HG02943 (cell line): ENCODE measurements at regions not wholly inside any gene's neighbourhood (a gene's known extent, or its start where the extent isn't known, plus 50 kb on each side); places are given as distances from the start of the nearest gene placed in this dataset.

Experiments
- ATAC-seq: cut with Tn5 transposase; IDR thresholded peaks from one replicate; pipeline ENCODE4 v1.9.1; 2021; ENCODE audit warnings: mild to moderate bottlenecking, low read depth, moderate library complexity; ENCODE audit not compliant: unreplicated experiment

DNA sequence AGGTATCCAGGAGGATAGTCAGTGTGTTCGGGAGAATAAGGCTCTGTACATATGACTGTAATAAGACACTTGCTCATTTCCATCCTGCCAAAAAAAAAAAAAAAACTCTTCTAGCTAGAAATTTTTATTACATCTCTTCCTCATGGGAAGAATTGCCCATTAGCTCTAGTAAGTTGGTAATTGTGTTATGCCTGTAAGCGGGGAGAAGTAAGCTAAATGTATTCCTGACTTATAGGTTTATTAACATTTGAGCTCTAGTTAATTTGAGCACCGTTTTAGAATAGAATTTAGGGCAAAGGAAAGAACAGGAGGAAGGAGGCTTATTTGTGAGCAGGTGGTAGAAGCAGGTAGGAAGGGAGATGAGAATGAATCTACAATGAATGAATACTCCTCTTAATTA, 1210.6 kb downstream of the SORCS1 start:
- ATAC-seq: no peak

DNA sequence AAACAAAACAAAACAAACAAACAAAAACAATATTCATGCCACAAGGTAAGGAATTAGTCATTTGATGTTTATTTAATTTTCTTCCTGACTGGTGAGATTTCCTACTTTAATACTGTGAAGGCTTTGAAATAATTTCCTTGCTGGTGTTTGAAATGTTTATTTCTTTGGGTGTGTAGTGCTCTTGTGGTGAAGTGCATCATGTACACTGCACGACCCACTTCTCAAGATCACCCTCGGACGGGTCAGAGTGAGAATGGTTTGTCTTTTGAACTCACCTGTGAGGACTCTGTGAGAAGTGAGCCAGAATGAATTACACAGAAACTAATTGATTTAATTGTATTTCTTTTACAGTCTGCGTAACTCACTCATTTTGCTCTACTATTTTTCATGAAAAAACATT, 1211.5 kb downstream of the SORCS1 start:
- no peak for ATAC-seq

DNA sequence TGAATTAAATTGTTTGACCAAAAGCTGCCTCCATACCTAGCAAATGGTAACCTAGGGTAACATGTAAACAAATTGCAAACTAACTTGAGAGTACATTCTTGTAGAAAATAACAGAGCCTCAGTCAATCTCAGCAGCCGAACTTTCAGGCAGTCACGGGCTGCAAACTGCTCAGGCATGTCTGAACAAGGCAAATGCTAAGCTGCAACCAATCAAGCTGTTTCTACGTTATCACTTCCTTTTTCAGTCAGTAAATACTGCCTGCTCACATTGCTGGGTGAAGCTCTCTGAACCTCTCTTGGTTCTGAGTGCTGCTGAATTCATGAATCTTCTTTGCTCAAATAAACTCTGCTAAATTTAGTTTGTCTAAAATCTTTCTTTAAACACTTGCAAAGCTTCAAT, 1212.4 kb downstream of the SORCS1 start:
- ATAC-seq: peak; percentile 68

DNA sequence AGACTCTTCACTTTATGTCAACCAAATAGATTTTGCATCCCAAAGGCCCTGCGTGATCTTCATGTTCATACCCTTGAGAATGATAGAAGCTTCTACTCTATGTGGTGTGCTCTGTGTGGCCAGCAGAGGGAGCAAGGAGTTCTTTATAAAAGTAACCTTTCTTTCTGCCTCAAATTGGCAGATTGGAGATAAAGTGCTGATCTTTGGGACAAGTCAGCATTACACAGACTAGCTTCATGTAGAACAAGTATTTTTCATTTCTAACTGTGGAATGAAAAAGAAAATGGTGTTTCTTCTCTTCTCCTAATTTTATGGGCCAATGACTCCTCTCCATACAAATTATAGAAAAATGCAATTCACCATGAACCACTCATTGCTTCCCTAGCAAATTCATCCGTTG, 1214.1 kb downstream of the SORCS1 start:
- ATAC-seq: peak; percentile 55

DNA sequence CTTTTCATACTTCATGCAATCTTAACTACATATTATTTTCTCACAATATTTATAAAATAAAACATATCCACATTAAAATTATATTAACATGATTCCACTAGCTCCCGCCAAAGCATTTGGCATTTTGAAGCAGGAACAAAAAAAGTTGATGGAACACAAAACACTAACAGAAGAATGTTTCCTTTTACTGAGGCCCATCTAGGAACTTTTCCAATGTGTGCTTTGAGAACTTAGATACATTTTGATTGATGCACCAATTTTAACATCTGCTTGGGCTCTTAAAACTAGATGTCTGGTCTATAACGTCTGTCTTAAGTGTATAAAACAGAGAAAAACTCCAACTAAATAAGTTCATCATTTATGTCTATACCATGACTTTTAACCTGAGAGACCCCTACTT, 1214.8 kb downstream of the SORCS1 start:
- no peak for ATAC-seq

DNA sequence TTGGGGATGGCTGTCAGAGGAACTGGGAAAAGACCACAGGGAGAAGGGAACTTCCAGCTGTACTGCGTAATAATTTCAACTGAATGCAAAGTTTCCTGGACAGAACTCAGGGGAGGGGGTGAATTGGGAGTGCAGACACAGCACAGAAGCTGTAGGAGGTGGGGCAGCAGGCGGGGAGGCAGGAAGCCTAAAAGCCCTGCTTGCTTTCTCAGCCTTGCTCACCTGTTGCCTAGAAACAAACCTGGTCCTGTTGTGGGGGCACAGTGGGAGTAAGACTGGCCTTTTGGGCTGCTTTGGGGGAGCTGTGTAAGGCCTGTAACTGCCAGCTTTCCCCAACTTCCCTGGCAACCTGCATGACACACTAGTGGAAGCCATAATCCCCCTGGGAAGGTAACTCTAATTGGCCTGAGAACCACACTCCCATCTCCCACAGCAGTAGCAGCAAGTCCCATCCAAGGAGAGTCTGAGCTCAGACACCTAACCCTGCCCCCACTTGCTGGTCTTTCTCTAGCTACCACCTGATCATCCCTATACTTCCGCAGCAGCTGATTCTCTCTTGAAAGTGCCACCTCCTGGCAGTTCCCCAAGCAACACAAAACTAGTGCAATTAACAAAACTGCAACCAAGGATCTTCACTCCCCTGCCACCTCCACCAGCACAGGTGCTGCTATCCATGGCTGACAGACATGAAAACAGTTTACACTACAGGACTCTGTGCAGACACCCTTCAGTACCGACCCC, 1239.3 kb downstream of the SORCS1 start:
- no peak for ATAC-seq

DNA sequence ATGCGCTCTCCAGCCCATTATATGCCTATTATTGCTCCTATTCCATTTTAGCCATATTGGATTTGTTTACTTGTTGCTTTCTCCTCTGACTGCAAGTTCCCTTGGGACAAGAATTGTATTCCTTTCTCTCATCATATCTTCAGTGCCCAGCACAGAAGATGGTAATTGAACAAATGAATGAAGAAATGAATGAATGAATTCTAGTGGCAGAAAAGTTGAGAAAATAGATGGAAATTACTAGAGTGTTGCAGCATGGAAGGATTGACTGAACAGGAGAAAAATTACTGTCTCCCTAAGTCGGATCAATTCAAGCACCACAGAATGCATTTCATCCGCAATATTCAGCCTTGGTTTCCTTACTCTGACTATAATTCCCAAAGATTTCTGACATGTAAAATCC, 1243.2 kb downstream of the SORCS1 start:
- ATAC-seq: no peak

DNA sequence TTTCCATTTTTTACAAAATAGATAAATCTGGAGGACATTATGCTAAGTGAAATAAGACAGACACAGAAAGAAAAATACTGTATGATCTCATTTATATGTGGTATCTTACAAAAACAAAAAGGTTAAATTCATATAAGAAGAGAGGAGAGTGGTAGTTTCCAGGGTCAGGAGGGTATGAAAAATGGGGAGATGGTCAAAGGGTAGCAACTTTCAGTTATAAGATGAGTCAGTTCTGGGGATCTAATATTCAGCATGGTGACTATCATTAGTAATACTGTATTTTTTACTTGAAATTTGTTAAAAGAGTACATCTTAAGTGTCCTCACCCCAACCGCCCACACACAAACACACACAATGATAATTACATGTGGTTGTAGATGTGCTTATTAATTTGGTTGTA, 1250.1 kb downstream of the SORCS1 start:
- no peak for ATAC-seq

DNA sequence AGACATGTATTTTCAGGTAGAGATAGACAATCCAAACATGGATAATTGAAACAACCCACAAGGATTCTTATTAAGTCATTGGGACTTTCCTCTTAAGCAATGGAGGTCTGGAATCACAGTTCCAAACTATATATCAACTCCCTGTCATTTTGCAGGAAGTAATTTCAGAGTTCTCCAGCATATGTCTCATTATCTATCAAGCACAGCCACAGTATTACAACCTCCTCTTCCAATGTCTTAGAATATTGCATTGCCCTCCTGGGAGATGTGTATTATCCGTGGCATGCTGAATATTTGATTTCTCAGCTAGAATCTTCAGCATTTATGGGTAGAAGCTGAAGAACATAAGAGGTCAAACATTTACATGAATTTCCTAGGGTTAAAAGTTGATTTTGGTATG, 1255.8 kb downstream of the SORCS1 start:
- no peak for ATAC-seq

DNA sequence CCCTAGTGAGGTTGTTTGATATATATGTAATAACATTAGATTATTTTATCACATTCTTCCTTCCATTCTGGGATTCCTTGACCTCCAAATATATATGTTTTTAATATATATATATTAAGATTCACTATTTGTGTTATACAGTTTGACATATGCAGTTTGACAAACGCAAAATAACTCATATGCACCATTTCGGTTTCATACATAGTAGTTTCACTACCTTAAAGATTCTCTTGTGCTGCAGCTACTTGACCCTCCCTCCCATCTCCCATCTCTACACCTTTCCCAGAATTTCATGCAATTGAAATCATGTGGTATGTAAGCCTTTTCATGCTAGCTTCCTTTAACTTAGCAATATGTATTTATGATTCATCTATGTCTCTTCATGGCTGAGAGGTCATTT, 1244.4 kb downstream of the SORCS3 start:
- ATAC-seq: no peak

DNA sequence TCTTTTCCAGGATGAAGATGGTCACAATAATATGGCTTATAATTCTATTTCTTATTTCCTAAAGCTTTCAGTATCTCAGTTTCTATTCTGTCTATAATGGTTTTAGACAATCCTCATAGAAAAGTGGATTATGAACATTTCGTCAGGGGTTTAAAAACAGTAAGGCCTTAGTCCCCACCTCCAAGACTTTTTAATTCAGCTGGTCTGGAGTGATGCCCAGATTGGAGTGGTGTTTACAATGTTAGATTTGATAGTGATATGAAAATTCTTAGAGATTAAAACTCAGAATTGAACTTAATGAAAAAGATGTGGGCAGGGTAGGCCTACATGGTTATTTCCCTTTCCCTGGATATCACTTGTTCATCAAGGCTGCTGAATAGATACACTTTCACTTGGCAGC, 1238.3 kb downstream of the SORCS3 start:
- no peak for ATAC-seq

DNA sequence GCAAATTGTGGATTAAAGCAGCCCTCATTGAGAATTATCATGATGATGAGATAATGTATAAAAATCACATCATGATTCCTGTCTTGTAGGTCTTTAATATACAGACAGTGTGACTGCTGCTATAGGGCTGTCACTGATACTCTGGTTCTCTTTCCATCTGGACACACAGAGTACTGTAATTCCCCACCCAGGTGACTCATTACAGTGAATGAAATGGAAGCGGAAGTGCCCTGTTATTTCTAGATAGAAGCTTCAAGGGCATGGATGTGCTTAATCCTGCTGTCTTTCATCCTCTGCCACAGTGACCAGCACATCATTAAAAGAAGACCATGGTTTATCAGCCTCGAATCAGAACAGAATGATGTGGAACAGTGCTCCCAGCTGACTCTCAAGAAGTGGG, 1234.0 kb downstream of the SORCS3 start:
- ATAC-seq: no peak

DNA sequence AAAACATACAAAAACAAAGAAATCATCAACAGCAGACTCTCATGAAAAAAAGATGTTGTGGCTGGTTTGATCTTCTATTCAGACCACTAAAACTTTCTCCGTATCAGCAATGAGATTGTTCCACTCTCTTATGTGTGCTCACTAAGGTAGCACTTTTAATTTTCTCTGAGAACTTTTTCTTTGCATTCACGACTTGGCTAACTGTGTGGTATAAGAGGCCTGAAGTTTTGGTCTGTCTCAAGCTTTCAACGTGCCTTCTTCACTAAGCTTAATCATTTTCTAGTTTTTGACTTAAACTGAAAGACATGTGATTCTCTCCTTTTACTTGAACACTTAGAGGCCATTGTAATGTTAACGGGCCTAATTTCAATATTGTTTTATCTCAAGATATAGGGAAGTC, 1231.6 kb downstream of the SORCS3 start:
- ATAC-seq: no peak

DNA sequence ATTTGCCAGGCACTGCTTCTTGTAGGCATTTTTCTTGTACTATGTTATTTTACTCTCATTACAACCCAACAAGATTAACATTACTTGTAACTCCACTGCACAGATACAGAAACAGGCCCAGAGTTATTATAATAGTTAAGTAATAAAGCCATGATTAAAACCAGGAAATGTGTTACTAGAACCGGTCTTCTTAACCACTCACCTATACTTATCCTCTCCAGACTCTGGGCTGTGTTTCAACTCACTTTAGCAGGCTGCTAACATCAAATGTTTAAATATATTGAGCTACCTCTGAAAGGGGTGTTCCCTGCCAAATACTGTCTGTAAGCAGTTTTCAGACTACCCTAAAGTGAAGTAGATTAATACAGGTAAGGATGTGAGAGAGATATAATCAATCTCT, 1227.8 kb downstream of the SORCS3 start:
- no peak for ATAC-seq

DNA sequence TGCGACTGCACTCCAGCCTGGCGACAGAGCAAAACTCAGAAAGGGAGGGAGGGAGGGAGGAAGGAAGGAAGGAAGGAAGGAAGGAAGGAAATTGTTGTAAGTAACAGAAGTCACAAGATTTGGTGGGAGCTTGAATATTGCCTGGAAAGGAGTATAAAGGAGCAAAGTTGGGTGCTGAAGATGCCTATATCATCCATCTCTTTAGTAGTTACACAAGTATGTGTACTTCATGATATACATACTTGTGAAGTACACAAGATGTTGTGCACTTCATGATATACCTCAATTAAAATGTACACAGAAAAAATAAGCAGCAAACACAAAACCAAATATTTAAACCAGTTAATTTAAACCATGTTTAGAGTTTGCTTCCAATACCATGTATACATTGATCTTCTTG, 1223.8 kb downstream of the SORCS3 start:
- ATAC-seq: no peak

DNA sequence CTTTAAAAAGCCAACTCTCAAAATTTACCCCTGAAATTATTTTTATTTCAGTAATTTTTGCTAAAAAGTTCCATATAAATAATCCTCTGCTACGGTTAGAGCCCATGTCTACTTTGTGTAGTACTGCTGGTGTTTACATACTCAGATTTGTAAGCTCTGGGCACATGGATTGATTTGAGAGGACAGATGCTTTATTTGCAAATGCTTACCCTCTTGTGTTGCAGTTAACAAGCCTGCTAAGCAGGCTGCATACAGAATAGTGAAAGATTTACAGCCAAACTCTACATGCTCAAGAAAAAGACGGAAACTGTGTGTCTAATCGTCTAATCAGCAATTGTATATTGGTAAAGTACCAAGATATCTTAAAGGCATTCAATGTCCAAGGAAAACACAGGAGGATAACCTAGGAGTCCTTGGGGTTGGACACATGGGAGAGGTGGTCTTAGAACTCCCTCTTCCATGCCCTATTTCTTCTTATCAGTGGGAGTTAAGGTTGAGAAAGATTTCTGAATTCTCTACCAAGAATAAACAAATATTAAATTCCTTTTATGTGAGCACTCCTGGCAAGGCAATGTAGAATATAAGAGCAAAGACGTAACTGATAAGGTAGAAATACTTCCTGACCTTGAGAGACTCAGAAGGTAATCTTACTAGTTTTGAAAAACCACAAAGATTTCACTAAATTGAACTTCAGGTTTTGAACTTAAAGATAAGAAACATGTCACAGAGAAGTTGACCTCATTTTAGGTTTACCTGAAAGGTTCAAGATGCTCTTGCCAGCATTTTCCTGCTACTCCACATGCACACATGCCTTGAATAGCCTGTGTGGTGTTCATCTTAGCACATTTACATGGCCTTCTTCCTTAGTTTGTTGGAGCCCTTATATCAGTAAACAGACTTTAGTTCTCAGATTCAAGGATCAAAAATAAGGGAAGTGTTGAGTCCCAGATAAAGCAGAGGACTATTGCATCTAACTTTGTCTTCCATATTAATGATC, 1216.5 kb downstream of the SORCS3 start:
- ATAC-seq: no peak

DNA sequence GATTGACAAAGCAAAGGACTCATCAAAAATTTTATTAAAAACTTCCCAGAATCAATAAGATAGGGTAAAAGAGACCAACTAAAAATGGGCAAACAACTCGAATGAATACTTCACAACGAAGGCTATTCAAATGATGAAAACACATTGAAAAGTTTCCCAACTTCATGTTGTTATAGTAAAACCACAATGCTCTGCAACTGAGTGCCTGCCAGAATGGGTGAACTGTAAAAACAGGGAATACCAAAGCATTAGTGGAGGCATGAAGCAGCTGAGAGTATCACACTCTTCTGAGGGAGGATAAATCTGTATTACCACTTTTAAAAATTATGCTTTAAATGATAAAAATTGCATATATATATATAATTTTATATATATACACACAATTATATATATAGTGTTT, 1214.7 kb downstream of the SORCS3 start:
- ATAC-seq: no peak

DNA sequence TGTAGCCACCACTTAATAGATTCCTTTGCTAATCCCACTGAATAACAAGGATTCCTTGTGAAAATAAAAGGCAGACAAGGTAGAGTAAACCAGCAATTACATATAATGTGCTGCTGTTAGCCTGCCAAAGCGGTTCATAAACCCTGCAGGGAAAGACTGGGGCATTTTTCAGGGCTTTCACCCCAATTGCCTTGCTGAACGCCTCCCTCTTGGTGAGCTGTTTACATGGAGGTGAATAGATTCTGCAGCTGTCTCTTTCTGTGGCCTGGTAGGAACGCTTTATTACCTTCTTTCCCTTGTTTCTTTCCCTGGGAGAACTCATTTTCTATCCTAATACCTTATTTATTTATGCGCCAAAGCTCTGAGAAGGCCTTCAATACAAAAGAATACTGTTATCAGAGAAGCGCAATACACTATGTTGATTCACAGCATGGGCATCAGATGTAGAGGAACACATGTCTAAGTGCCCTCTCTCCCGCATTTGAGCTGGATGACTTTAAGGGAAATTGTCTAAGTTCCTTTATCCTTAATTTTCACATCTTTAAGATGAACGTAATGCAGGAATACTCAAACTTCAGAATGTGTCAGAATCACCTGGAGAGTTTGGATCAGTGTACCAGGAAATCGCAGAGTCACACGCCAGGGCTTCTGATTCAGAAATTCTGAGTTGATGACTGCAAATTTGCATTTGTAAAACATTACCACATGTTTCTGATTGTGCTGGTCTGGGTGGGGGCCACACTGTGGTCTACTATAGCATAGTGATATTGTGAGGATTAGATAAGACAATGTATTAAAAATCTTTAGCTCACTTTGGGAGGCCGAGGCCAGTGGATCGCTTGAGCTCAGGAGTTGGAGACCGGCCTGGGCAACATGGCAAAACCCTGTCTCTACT, 1203.8 kb downstream of the SORCS3 start:
- no peak for ATAC-seq

DNA sequence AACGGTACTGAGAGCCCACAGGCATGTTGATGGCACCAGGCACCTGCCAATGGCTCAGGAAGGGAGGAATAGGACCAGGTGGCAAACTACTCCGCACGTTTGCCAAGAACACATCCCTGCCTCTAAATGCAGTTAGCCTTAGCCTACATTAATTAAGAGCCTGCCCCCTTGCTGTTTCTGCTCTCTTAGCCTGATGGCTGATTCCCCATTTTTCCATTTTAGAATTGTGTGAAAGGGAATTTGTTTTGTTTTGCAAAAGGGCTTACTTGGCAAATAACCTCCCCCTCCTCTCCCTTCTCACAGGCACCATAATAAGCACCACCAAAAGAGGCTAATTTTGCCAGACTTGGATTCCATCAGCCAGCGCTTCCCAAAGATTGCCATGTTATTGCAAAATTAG, 1203.2 kb downstream of the SORCS3 start:
- ATAC-seq: no peak

DNA sequence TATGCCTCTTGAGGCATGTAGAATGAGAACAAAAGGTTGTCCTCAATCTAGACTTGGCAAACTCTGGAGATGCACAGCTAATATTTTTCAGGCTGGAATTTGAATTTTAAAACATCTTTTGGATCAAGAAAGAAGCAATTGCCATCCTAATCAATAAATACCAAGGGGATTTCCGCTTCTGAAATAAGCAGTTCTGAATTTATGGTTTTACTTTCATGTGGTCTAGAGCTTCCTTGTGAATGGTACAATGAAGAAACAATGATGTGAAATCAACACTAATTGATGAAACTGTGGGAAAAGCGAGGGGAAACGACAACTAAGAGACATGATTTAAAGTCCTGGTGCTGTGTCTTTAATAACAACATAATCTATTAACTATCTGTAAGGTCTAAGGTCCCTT, 1202.7 kb downstream of the SORCS3 start:
- ATAC-seq: no peak

DNA sequence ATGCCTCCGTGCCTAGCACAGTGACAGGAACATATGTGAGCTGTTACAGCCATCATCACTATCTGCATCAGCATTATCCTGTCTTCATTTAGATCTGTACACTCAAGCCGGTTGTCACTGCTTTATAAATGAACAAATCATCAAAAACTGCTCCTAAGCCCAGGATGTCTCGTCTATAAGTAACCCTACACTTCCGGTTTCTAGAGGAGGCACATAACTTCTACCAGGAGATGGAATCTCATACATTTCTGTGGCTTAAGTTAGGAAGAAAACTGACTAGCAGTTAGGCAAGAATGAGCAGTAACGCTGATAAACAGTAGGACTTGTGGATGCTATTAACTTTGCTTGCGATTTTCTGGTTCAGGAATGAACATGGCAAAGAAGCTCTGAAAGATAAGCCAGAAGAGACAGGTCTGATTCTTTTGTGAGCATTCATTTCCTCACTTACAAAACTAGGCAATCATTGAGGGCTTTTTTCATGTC, 1199.2 kb downstream of the SORCS3 start:
- no peak for ATAC-seq
